ENCODE measurements at regions not wholly inside any gene's neighbourhood (a gene's known extent, or its start where the extent isn't known, plus 50 kb on each side); places are given as distances from the start of the nearest gene placed in this dataset.

- no peak for TF ChIP-seq CTCF (IDR thresholded peaks at IDR 0.05)
- TF ChIP-seq POLR2A (IDR thresholded peaks at IDR 0.05) = no peak
Measured at GRCh38 chr1:82152356-82153271, 351.9 kb downstream of the ADGRL2 start.

All from uterus (tissue), 2 donors.